ENCODE measurements at regions not wholly inside any gene's neighbourhood (a gene's known extent, or its start where the extent isn't known, plus 50 kb on each side); places are given as distances from the start of the nearest gene placed in this dataset.

DNA sequence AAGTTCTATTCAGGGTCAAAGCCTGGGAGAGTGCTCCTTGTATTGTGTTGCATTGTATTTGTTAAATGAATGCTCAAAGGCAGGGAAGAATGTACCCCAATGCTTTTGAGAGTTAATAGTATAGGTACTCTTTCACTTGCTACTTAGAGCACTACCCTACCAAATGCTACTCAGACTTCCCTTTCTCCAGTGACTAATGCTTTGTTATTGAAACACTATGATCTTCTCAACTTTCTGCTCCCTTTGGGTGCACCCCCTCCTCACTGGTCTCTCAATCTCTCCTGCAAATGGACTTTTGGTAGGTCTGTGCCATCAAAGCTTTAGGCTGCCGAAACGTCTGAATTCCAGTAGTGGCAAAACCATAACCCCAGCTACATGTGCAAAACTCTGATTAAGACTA lies 177.7 kb upstream of the AHR start:
- H3K27me3 Mint-ChIP-seq (ENCODE audit: low read depth in 2 of 2), result peaks cover 0 to 9% of the 10 kb centered on the region in 2 donors
- DNase-seq (no peak), ATAC-seq (no peak)
- no peak overlapping the region for H3K4me3 Mint-ChIP-seq
- Histone ChIP-seq H3K27me3 (ENCODE audit: control insufficient read depth, insufficient read depth, low read length) (peaks cover 3% of the 10 kb centered on the region), H3K27ac (ENCODE audit: low read length) (no peak overlapping the region), H3K9me3 (ENCODE audit: control insufficient read depth, insufficient read depth, low read length) (no peaks in the 10 kb centered on the region), H3K4me1 (ENCODE audit: control insufficient read depth, insufficient read depth, low read length) (no peaks in the 10 kb centered on the region), H3K4me3 (ENCODE audit: low read length) (no peak overlapping the region), H3K36me3 (ENCODE audit: control insufficient read depth, insufficient read depth, low read length) (no peaks in the 10 kb centered on the region)
- H3K4me1 Mint-ChIP-seq, result no peaks in the 10 kb centered on the region
- no peak overlapping the region for H3K27ac Mint-ChIP-seq
- TF ChIP-seq, protein P1, sequence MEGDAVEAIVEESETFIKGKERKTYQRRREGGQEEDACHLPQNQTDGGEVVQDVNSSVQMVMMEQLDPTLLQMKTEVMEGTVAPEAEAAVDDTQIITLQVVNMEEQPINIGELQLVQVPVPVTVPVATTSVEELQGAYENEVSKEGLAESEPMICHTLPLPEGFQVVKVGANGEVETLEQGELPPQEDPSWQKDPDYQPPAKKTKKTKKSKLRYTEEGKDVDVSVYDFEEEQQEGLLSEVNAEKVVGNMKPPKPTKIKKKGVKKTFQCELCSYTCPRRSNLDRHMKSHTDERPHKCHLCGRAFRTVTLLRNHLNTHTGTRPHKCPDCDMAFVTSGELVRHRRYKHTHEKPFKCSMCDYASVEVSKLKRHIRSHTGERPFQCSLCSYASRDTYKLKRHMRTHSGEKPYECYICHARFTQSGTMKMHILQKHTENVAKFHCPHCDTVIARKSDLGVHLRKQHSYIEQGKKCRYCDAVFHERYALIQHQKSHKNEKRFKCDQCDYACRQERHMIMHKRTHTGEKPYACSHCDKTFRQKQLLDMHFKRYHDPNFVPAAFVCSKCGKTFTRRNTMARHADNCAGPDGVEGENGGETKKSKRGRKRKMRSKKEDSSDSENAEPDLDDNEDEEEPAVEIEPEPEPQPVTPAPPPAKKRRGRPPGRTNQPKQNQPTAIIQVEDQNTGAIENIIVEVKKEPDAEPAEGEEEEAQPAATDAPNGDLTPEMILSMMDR (IDR thresholded peaks at IDR 0.05), result no peak
- no peaks in the 10 kb centered on the region for H3K9me3 Mint-ChIP-seq
- H3K36me3 Mint-ChIP-seq, result no peaks in the 10 kb centered on the region
- no CpG with 5 or more reads among the region's 2 CpGs for WGBS (ENCODE audit: insufficient coverage)
- intact Hi-C loops (cut with micrococcal nuclease), result no loop called here

DNA sequence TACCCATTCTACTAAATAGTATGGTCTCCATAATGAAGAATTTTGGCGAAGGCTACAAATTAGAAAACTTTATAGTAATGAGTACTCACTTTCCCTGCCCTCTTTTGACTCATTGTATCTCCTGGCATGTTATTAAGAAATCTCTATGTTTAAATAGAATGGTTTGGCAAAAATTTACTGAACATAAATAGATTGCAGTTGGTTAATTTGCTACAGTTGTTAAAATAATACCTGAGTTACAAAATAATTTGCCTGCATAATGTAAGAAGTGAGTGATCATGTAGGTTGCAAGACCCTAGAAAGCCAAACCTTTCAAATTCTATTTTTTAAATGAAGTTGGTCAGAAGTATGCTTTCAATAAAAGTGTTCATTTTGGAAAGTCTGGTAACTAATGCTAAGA lies 176.8 kb upstream of the AHR start:
- H3K27me3 ChIP-seq (ENCODE audit: control insufficient read depth, insufficient read depth, low read length), result peaks cover 3% of the 10 kb centered on the region
- intact Hi-C loops (cut with micrococcal nuclease), result no loop called here
- DNase-seq, result no peak
- Mint-ChIP-seq H3K9me3 (no peaks in the 10 kb centered on the region), H3K27me3 (ENCODE audit: low read depth in 2 of 2) (peaks cover 0 to 9% of the 10 kb centered on the region in 2 donors), H3K4me1 (no peaks in the 10 kb centered on the region), H3K4me3 (no peak overlapping the region), H3K27ac (no peak overlapping the region), H3K36me3 (no peaks in the 10 kb centered on the region)
- no CpG with 5 or more reads among the region's 1 CpG for WGBS (ENCODE audit: insufficient coverage)
- H3K9me3 ChIP-seq (ENCODE audit: control insufficient read depth, insufficient read depth, low read length), result no peaks in the 10 kb centered on the region
- no peak overlapping the region for H3K4me3 ChIP-seq (ENCODE audit: low read length)
- no peak for ATAC-seq
- H3K4me1 ChIP-seq (ENCODE audit: control insufficient read depth, insufficient read depth, low read length), result no peaks in the 10 kb centered on the region
- TF ChIP-seq, protein P1 (IDR thresholded peaks at IDR 0.05), result no peak
- no peaks in the 10 kb centered on the region for H3K36me3 ChIP-seq (ENCODE audit: control insufficient read depth, insufficient read depth, low read length)
- H3K27ac ChIP-seq (ENCODE audit: low read length), result no peak overlapping the region

DNA sequence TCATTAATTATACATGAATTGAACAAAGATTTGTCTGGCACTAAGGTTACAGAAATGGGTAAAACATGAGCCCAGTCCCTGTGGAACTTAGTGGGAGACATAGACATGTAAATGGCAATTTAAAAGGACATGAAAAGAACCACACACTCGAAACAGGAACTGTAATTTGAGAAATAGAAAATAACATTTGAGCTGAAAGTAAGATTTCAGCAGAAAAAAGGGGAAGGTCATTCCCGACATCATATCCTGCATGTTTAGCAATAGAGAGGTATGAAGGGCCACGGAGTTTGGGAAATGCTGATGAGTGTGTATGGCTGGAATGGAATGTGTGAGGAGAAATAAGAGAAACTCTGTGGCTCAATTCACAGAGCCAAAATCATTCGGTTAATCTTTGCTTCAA lies 175.4 kb upstream of the AHR start:
- 33% methylated on average over 3 of the region's 4 CpGs for WGBS (ENCODE audit: insufficient coverage)
- DNase-seq (no peak), ATAC-seq (no peak)
- Mint-ChIP-seq H3K27me3 (ENCODE audit: low read depth in 2 of 2) (peaks cover 3 to 9% of the 10 kb centered on the region in 2 donors), H3K27ac (no peak overlapping the region), H3K4me3 (no peak overlapping the region), H3K9me3 (no peaks in the 10 kb centered on the region), H3K36me3 (no peaks in the 10 kb centered on the region), H3K4me1 (no peaks in the 10 kb centered on the region)
- TF ChIP-seq, protein P1 (IDR thresholded peaks at IDR 0.05), result no peak
- Histone ChIP-seq H3K9me3 (ENCODE audit: control insufficient read depth, insufficient read depth, low read length) (no peaks in the 10 kb centered on the region), H3K4me3 (ENCODE audit: low read length) (no peak overlapping the region), H3K27me3 (ENCODE audit: control insufficient read depth, insufficient read depth, low read length) (peaks cover 3% of the 10 kb centered on the region), H3K4me1 (ENCODE audit: control insufficient read depth, insufficient read depth, low read length) (no peaks in the 10 kb centered on the region), H3K27ac (ENCODE audit: low read length) (no peak overlapping the region), H3K36me3 (ENCODE audit: control insufficient read depth, insufficient read depth, low read length) (no peaks in the 10 kb centered on the region)
- intact Hi-C loops (cut with micrococcal nuclease), result no loop called here

DNA sequence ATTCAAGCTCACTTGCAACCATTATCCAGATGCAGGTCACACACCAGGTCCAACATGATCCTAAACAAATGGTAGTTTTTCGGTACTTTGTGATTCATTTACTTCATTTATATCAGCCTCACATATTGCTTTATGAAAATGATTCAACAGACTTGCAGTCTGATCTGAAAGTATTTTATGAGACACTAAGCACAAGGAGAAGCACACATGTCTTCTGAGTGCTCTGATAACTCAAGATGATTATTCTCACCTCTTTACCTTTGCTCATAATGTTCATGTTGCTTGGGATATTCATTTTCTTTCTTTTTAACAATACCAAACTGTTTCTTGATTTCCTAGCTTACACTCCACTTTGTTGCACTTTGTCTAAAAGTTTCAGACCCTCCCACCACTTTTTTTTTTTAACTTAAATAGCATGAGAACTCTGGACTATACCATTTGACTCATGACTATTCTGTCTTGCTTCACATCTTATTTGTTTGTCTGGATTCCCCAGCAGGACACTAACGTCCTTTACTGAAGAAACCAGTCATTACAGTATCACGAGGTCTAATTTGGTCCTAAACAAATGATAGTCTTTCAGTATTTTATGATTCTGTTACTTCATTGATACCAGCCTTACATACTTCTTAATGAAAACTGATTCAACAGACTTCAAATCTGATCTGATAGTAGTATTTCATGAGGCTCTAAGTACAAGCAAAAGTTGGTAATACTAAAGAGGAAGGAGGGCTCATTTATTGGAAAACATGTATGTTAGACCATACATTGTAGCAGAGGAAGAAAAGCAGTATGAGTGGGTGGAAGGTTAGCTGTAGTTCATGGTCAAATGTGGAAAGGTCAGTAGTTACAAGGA lies 171.8 kb upstream of the AHR start:
- ATAC-seq (no peak), DNase-seq (no peak)
- Mint-ChIP-seq H3K27me3 (ENCODE audit: low read depth in 2 of 2) (peaks cover 0 to 3% of the 10 kb centered on the region in 2 donors), H3K4me1 (peaks cover 11% of the 10 kb centered on the region in 2 donors), H3K36me3 (no peaks in the 10 kb centered on the region), H3K27ac (peak overlapping the region in 1 of 2 donors; percentile 1), H3K4me3 (no peak overlapping the region), H3K9me3 (no peaks in the 10 kb centered on the region)
- Histone ChIP-seq H3K27me3 (ENCODE audit: control insufficient read depth, insufficient read depth, low read length) (no peaks in the 10 kb centered on the region), H3K4me3 (ENCODE audit: low read length) (no peak overlapping the region), H3K4me1 (ENCODE audit: control insufficient read depth, insufficient read depth, low read length) (no peaks in the 10 kb centered on the region), H3K27ac (ENCODE audit: low read length) (no peak overlapping the region), H3K9me3 (ENCODE audit: control insufficient read depth, insufficient read depth, low read length) (no peaks in the 10 kb centered on the region), H3K36me3 (ENCODE audit: control insufficient read depth, insufficient read depth, low read length) (no peaks in the 10 kb centered on the region)
- TF ChIP-seq, protein P1 (IDR thresholded peaks at IDR 0.05), result no peak
- 75% methylated on average over 3 of the region's 3 CpGs for WGBS (ENCODE audit: insufficient coverage)
- intact Hi-C loops (cut with micrococcal nuclease), result no loop called here
